Type B pancreatic cell (in vitro differentiated cells): ENCODE measurements at regions not wholly inside any gene's neighbourhood (a gene's known extent, or its start where the extent isn't known, plus 50 kb on each side); places are given as distances from the start of the nearest gene placed in this dataset.

Source experiments
- DNase-seq: peaks from one replicate; pipeline ENCODE4 v3.0.0; 2021; ENCODE audit warnings: mixed read lengths; ENCODE audit not compliant: unreplicated experiment; ENCODE audit errors: extremely low spot score
- H3K27ac Mint-ChIP-seq: 2 replicates; pipeline ENCODE4 v1.8.0; 2021; ENCODE audit warnings: mild to moderate bottlenecking, mixed read lengths
- H3K27me3 Mint-ChIP-seq: 2 replicates; pipeline ENCODE4 v1.8.0; 2021; ENCODE audit warnings: mixed read lengths
- H3K36me3 Mint-ChIP-seq: 2 replicates; pipeline ENCODE4 v1.8.0; 2021; ENCODE audit warnings: mixed read lengths
- H3K4me1 Mint-ChIP-seq: one replicate; pipeline ENCODE4 v1.8.0; 2021; ENCODE audit warnings: mixed read lengths; ENCODE audit not compliant: unreplicated experiment
- H3K4me3 Mint-ChIP-seq: 2 replicates; pipeline ENCODE4 v1.8.0; 2021; ENCODE audit warnings: mild to moderate bottlenecking, mixed read lengths
- H3K9me3 Mint-ChIP-seq: 2 replicates; pipeline ENCODE4 v1.8.0; 2021; ENCODE audit warnings: mixed read lengths
- TF ChIP-seq, protein P1 (sequence below): fragments of 200-600 bp; sonication (generic); conservative IDR thresholded peaks from 2 replicates; pipeline ENCODE4 v1.5.0; 2021; ENCODE audit warnings: antibody characterized with exemption, mild to moderate bottlenecking

DNA sequence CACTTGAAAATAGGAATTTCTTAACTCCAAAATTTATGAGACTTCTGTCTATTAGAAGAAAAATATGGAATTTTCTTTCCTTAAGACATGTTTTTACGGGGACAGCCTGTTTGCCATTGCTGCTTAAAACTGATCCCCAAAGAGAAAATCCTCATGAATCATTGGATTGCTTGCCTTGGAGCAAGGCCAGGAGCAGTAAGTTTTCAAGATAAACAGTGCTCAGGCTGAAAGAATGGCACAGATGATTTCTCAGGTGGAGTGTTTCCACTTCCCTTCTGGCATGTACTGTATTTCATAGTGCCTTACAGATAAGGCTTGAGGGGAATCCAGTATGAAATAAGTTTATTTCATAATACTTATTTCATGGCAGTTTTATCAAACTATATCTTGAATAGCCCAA is 74.3 kb upstream of the MMADHC start:
- H3K4me1 Mint-ChIP-seq: peaks cover 4% of the 10 kb centered on the region
- no peaks in the 10 kb centered on the region for H3K27me3 Mint-ChIP-seq
- no peak overlapping the region for H3K27ac Mint-ChIP-seq
- H3K36me3 Mint-ChIP-seq: no peaks in the 10 kb centered on the region
- DNase-seq: no peak
- TF ChIP-seq, protein P1, sequence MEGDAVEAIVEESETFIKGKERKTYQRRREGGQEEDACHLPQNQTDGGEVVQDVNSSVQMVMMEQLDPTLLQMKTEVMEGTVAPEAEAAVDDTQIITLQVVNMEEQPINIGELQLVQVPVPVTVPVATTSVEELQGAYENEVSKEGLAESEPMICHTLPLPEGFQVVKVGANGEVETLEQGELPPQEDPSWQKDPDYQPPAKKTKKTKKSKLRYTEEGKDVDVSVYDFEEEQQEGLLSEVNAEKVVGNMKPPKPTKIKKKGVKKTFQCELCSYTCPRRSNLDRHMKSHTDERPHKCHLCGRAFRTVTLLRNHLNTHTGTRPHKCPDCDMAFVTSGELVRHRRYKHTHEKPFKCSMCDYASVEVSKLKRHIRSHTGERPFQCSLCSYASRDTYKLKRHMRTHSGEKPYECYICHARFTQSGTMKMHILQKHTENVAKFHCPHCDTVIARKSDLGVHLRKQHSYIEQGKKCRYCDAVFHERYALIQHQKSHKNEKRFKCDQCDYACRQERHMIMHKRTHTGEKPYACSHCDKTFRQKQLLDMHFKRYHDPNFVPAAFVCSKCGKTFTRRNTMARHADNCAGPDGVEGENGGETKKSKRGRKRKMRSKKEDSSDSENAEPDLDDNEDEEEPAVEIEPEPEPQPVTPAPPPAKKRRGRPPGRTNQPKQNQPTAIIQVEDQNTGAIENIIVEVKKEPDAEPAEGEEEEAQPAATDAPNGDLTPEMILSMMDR: no peak
- no peak overlapping the region for H3K4me3 Mint-ChIP-seq
- no peaks in the 10 kb centered on the region for H3K9me3 Mint-ChIP-seq

- DNase-seq: no peak
- TF ChIP-seq, protein P1: no peak
- Mint-ChIP-seq H3K4me3 (no peak overlapping the region), H3K27me3 (no peaks in the 10 kb centered on the region), H3K9me3 (no peaks in the 10 kb centered on the region), H3K4me1 (peaks cover 4% of the 10 kb centered on the region), H3K36me3 (no peaks in the 10 kb centered on the region), H3K27ac (no peak overlapping the region)
Observed at GRCh38 chr2:149658553-149658952, 71.0 kb upstream of the MMADHC start.

GRCh38 chr2:149657401-149658040 is 69.9 kb upstream of the MMADHC start:
- no peaks in the 10 kb centered on the region for H3K9me3 Mint-ChIP-seq
- no peaks in the 10 kb centered on the region for H3K27me3 Mint-ChIP-seq
- peaks cover 4% of the 10 kb centered on the region for H3K4me1 Mint-ChIP-seq
- TF ChIP-seq, protein P1: no peak
- DNase-seq: no peak
- no peaks in the 10 kb centered on the region for H3K36me3 Mint-ChIP-seq
- no peak overlapping the region for H3K27ac Mint-ChIP-seq
- H3K4me3 Mint-ChIP-seq: no peak overlapping the region

GRCh38 chr2:149656996-149657395 is 69.4 kb upstream of the MMADHC start:
- H3K9me3 Mint-ChIP-seq: no peaks in the 10 kb centered on the region
- peaks cover 4% of the 10 kb centered on the region for H3K4me1 Mint-ChIP-seq
- TF ChIP-seq, protein P1: no peak
- no peaks in the 10 kb centered on the region for H3K36me3 Mint-ChIP-seq
- no peak for DNase-seq
- H3K4me3 Mint-ChIP-seq: no peak overlapping the region
- no peaks in the 10 kb centered on the region for H3K27me3 Mint-ChIP-seq
- H3K27ac Mint-ChIP-seq: no peak overlapping the region

GRCh38 chr2:149653831-149654445 is 66.4 kb upstream of the MMADHC start:
- Mint-ChIP-seq H3K4me1 (peaks cover 4% of the 10 kb centered on the region), H3K9me3 (no peaks in the 10 kb centered on the region), H3K27me3 (no peaks in the 10 kb centered on the region), H3K27ac (no peak overlapping the region), H3K36me3 (no peaks in the 10 kb centered on the region), H3K4me3 (no peak overlapping the region)
- DNase-seq: no peak
- TF ChIP-seq, protein P1: no peak
